ENCODE measurements at regions not wholly inside any gene's neighbourhood (a gene's known extent, or its start where the extent isn't known, plus 50 kb on each side); places are given as distances from the start of the nearest gene placed in this dataset.

DNA sequence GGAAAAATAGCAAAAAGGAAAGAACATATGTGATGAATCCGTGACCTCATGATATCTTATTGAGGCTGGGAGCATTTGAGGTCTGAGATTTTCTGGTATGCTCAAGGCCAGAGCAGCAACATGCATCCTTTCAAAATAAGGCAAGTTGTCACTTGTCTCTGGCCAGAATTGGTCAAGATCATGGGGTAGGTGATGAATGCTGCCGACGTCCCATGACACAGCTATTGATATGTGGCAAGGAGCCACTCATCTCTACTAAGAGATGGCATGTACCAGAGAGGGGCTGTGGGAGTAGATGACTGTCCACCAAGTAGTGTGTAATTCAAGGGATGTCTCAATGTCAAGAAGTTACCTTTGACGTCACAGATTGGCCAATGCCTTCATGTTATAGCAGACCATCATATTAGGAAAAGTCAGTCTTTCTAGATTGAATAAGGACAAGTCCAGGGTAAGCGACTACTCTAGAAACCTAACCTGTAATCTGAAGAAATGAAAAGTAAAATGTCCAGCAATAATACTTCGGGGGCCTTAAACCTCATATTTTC lies 527.4 kb downstream of the BMP2 start:
- intact Hi-C loops (cut with DNase I; ENCODE audit: low total_unique reads): no loop called here
- H3K27ac ChIP-seq: no peak overlapping the region
- H3K27me3 ChIP-seq: no peaks in the 10 kb centered on the region
- H3K4me1 ChIP-seq: no peaks in the 10 kb centered on the region
- TF ChIP-seq, protein P1, sequence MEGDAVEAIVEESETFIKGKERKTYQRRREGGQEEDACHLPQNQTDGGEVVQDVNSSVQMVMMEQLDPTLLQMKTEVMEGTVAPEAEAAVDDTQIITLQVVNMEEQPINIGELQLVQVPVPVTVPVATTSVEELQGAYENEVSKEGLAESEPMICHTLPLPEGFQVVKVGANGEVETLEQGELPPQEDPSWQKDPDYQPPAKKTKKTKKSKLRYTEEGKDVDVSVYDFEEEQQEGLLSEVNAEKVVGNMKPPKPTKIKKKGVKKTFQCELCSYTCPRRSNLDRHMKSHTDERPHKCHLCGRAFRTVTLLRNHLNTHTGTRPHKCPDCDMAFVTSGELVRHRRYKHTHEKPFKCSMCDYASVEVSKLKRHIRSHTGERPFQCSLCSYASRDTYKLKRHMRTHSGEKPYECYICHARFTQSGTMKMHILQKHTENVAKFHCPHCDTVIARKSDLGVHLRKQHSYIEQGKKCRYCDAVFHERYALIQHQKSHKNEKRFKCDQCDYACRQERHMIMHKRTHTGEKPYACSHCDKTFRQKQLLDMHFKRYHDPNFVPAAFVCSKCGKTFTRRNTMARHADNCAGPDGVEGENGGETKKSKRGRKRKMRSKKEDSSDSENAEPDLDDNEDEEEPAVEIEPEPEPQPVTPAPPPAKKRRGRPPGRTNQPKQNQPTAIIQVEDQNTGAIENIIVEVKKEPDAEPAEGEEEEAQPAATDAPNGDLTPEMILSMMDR (IDR thresholded peaks at IDR 0.05): no peak
- DNase-seq: no peak
- H3K4me3 ChIP-seq: no peak overlapping the region
- no peaks in the 10 kb centered on the region for H3K36me3 ChIP-seq
- no peaks in the 10 kb centered on the region for H3K9me3 ChIP-seq

DNA sequence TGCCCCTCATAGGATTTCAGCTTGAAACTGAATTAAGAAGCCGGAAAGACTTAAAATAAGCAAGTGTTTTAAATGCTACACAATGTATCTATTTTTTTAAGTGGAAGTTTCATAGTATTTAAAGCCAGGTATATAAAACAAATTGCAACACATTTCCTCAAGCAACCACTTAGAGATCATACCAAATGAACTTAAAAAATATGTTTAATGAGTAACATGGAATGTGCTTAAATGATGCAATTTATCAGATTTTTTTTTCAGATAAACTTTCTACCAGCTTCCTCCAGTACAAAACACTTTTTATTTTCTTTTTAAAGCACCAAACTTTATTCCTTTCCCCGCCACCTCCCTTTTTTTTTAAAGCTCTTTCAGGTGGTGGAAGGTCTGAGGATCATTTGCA lies 534.3 kb downstream of the BMP2 start:
- no peak overlapping the region for H3K4me3 ChIP-seq
- H3K27ac ChIP-seq: no peak overlapping the region
- DNase-seq: no peak
- no peaks in the 10 kb centered on the region for H3K27me3 ChIP-seq
- intact Hi-C loops (cut with DNase I; ENCODE audit: low total_unique reads): no loop called here
- no peaks in the 10 kb centered on the region for H3K36me3 ChIP-seq
- TF ChIP-seq, protein P1 (IDR thresholded peaks at IDR 0.05): no peak
- no peaks in the 10 kb centered on the region for H3K9me3 ChIP-seq
- no peaks in the 10 kb centered on the region for H3K4me1 ChIP-seq

DNA sequence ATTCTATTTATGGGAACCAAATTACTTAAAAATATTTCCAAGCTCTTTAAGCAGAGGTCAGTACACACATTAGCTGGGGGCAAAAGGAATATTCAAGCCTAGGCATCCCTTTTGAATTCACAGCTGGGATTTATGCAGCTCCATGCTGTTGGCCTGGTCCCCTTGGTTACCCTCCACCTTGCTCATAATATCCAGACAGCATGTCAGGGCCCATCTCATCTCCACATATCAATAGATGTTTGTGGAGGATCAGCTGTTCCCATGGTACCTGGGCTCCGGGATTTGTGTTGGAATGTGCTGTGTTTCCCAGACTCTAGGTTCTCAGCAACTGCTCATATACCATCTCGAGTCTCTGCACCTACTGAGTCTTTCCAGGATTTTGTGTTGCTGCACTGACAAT lies 534.8 kb downstream of the BMP2 start:
- H3K27ac ChIP-seq: no peak overlapping the region
- H3K36me3 ChIP-seq: no peaks in the 10 kb centered on the region
- no peaks in the 10 kb centered on the region for H3K4me1 ChIP-seq
- H3K27me3 ChIP-seq: no peaks in the 10 kb centered on the region
- TF ChIP-seq, protein P1 (IDR thresholded peaks at IDR 0.05): no peak
- H3K4me3 ChIP-seq: no peak overlapping the region
- no peaks in the 10 kb centered on the region for H3K9me3 ChIP-seq
- DNase-seq: no peak
- intact Hi-C loops (cut with DNase I; ENCODE audit: low total_unique reads): no loop called here

DNA sequence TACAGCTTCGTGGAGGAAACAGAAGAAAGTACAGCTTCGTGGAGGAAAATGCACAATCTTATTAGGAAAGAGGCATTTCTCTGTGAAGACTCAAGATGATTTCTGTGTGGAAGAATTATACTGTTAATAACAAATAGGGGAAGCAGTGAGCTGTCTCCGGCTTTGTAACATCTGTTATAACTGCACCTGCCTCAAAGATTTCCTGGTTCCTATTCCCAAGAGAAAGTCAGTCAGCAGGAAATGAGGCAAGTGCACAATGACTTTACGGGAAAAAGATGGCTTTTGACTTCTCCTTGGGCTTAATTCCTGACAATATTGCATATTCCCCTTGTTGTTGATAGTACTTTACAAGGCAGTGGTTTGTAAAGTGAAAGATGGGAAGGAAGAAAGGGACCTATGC lies 538.5 kb downstream of the BMP2 start:
- intact Hi-C loops (cut with DNase I; ENCODE audit: low total_unique reads): no loop called here
- Histone ChIP-seq H3K27me3 (no peaks in the 10 kb centered on the region), H3K27ac (no peak overlapping the region), H3K4me3 (no peak overlapping the region), H3K9me3 (no peaks in the 10 kb centered on the region), H3K4me1 (no peaks in the 10 kb centered on the region), H3K36me3 (no peaks in the 10 kb centered on the region)
- DNase-seq: no peak
- TF ChIP-seq, protein P1 (IDR thresholded peaks at IDR 0.05): no peak

DNA sequence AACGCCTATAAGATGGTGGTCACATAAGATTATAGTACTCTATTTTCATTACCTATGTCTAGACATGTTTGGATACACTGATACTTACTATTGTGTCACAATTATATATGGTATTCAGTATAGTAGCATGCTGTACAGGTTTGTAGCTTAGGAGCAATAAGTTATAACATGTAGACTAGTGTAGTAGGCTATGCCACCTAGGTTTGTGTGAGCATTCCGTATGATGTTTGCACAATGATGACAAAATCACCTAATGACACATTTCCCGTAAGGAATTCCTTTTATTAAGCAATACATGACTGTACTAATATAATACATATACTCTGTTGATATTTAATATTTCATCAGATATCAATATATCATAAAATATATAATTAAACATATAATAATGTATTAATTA lies 540.7 kb downstream of the BMP2 start:
- no peak overlapping the region for H3K4me3 ChIP-seq
- intact Hi-C loops (cut with DNase I; ENCODE audit: low total_unique reads): no loop called here
- H3K27me3 ChIP-seq: no peaks in the 10 kb centered on the region

More for the DNA sequence above, 540.7 kb downstream of the BMP2 start:
- Histone ChIP-seq H3K4me1 (no peaks in the 10 kb centered on the region), H3K27ac (no peak overlapping the region), H3K9me3 (no peaks in the 10 kb centered on the region), H3K36me3 (no peaks in the 10 kb centered on the region)
- no peak for DNase-seq
- TF ChIP-seq, protein P1 (IDR thresholded peaks at IDR 0.05): no peak

Measured in tibial artery (tissue), 4 donors.